NB4 (cell line): ENCODE measurements at regions not wholly inside any gene's neighbourhood (a gene's known extent, or its start where the extent isn't known, plus 50 kb on each side); places are given as distances from the start of the nearest gene placed in this dataset.

ENCODE experiments used
- CTCF ChIP-seq: IDR thresholded peaks from one replicate; pipeline ENCODE4 v1.5.1; 2012; ENCODE audit warnings: low read depth, low read length
- MAX ChIP-seq: IDR thresholded peaks from 2 replicates; pipeline ENCODE4 v1.6.1; 2011; ENCODE audit warnings: low read depth, low read length
- MYC ChIP-seq: IDR thresholded peaks from 2 replicates; pipeline ENCODE4 v1.6.1; 2011; ENCODE audit warnings: low read depth, low read length
- POLR2A ChIP-seq: IDR thresholded peaks from 2 replicates; pipeline ENCODE4 v1.6.1; 2011; ENCODE audit warnings: mild to moderate bottlenecking; ENCODE audit not compliant: insufficient read length; ENCODE audit errors: extremely low read depth

GRCh38 chr2:198604599-198604998 lies 800.2 kb downstream of the PLCL1 start:
- TF ChIP-seq CTCF (no peak), MYC (no peak), POLR2A (no peak), MAX (no peak)
